ENCODE measurements at regions not wholly inside any gene's neighbourhood (a gene's known extent, or its start where the extent isn't known, plus 50 kb on each side); places are given as distances from the start of the nearest gene placed in this dataset.

DNA sequence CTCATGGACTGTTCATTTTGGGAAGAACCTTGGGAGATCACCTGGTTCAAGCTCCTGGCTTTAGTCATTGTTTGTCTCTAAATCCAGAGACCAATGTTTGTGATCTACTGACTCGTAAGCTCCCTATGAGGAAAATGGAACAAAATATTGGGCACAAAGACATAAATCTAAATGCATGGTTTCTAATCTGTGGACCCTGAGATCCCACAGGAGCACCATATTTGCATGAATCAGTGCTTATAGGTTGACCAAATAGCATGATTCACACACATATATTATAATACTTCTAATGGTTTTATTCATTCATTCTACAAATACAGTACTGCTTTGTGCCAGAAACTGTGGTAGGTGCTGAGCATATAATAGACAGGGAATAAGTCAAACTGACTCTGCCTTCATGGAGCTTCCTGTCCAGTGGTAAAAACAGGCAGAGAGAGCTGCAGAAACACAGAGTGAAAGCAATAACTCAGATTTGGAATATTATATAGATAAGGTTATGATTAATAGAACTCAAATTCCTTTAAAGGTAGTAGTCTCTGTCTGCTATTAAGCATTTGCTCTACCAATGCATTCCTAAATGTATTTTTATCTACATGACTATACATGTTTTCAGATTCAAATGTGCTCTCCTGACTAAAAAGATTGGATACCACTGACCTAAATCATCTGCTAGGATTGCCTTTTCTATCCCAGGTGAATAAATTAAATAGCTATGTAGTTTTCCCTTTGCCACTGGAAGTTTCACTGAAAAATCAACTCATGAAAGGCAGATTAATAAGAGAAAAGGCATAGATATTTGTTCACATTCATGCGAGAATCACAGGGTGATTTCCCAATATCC, 198.6 kb upstream of the CAMK1G start:
- TF ChIP-seq POLR2A (IDR thresholded peaks at IDR 0.05; ENCODE audit: low read depth, low read length) (no peak), POLR2AphosphoS5 (IDR thresholded peaks at IDR 0.05; ENCODE audit: low read depth, low read length) (no peak), TAF1 (IDR thresholded peaks at IDR 0.05; ENCODE audit: borderline replicate concordance, low read depth, low read length) (no peak)

Measured in GM12892 (cell line).